ENCODE measurements at regions not wholly inside any gene's neighbourhood (a gene's known extent, or its start where the extent isn't known, plus 50 kb on each side); places are given as distances from the start of the nearest gene placed in this dataset.

DNA sequence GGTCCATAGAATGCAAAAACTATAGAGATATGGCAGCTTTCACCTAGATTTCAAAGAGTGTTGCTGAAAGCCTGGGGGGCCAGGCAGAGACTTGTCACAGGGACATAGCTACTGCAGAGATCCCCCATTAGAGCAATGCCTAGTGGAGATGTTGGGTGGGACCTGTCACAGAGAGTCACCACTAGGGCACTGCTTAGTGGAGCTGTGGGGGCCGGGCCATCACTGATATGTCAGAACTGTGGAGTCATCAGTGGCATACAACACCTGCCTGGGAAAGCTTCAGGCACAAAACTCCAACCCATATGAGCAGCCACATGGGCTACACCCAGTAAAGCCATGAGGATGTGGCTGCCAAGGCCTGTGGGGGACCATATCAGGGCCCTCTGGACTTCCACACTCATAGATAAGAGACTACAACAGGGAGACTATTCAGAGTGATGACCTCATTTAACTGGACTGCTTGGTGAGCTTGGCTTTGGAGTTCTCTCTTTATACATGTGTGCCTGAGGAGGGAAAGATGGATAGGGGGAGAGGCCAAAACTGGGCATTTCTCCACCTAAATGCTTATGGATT is 176.3 kb downstream of the ZNF621 start:
- no peak for DNase-seq (ENCODE audit: low spot score)

GRCh38 chr3:40704224-40704623 is 179.5 kb downstream of the ZNF621 start:
- no peak for DNase-seq (ENCODE audit: low spot score)

DNA sequence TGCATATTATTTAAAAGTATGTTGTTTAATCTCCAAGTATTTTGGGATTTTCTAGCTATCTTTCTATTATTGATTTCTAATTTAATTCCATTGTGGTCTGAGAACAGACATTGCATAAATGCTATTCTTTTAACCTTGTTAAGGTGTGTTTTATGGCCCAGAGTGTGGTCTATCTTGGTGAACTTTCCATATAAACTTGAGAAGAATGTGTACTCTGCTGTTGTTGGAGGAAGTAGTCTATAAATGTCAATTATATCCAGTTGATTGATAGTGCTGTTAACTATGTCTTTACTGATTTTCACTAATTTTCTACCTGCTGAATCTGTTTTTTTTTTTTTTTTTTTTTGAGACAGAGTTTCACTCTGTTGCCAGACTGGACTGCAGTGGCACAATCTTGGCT is 180.9 kb downstream of the ZNF621 start:
- no peak for DNase-seq (ENCODE audit: low spot score)

GRCh38 chr3:40713306-40713705 is 188.5 kb downstream of the ZNF621 start:
- DNase-seq (ENCODE audit: low spot score) = no peak

GRCh38 chr3:40713795-40714194 is 189.0 kb downstream of the ZNF621 start:
- DNase-seq (ENCODE audit: low spot score) = no peak

- no peak for DNase-seq (ENCODE audit: low spot score)
These were observed 190.1 kb downstream of the ZNF621 start for GRCh38 chr3:40714771-40715345.

GRCh38 chr3:40715551-40715950 is 190.8 kb downstream of the ZNF621 start:
- DNase-seq (ENCODE audit: low spot score) = no peak

- no peak for DNase-seq (ENCODE audit: low spot score)
These were observed 192.7 kb downstream of the ZNF621 start for GRCh38 chr3:40717471-40717870.

DNA sequence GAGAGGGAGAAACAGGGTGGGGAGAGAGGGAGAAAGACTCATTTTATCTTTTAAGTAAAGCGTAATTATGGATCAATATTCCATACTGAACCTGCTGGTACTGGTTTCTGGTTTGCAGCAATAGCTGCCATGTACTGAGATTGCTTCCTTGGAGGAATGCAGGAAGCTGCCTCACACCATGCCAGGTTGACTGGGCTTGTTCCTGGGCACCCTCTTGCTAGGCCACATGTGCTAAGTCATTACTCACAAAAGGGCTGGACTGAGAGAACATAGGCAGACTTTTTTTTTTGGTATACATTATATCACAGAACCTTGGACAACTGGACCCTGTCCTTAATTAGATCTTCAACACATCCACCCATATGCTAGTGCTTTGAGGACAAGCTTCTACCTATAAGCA is 193.4 kb downstream of the ZNF621 start:
- DNase-seq (ENCODE audit: low spot score) = no peak

GRCh38 chr3:40718681-40719080 is 193.9 kb downstream of the ZNF621 start:
- no peak for DNase-seq (ENCODE audit: low spot score)

DNA sequence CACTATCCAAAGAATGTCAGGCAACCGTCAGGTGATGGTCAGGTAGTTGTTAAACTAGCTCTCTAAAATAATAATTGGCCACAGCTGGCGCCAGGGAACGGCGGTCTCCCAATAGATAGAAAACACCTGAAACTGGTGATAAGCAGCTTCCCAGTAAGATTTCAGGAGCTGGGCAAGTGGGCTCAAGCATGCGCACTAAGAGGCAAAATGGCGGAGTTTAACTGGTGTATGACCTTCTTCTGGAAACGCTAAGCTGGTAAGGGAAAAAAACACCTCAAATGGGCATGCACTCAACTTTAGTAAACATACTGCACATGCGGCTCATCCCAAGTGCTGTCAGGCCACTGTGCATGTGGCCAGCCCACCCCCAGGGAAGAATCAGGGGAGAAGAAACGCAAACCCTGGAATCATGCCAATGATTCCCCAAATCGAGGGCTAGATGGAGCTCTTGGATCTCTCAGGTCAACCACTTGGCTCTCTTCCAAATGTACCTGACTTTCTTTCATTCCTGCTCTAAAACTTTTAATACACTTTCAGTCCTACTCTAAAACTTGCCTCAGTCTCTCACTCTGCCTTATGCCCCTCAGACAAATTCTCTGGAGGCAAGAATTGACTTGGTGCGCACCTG is 195.0 kb downstream of the ZNF621 start:
- no peak for DNase-seq (ENCODE audit: low spot score)

- DNase-seq (ENCODE audit: low spot score) = no peak
These were observed 195.6 kb downstream of the ZNF621 start for GRCh38 chr3:40720341-40720740.

DNA sequence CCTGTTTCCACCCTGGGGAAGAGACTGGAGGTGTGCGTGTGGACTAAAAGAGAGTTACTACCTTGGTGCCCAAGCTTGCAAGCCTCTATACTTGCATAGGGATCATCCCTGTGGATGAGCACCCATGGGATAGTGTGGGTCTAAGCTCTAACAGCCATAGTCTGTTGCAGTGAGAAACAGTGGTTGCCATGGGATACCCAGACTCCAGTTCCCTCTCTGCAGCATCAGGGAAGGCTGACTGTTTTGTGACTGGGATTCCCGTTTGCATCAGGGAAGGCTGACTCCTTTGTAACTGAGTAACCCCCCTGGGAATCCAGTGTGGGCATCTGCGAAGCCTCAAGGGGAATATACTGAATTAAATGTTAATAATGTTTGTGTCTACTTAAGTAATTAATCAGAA is 196.1 kb downstream of the ZNF621 start:
- no peak for DNase-seq (ENCODE audit: low spot score)

- DNase-seq (ENCODE audit: low spot score) = no peak
These were observed 198.4 kb downstream of the ZNF621 start for GRCh38 chr3:40723083-40723660.

- DNase-seq (ENCODE audit: low spot score) = no peak
These were observed 200.3 kb downstream of the ZNF621 start for GRCh38 chr3:40725031-40725430.

DNA sequence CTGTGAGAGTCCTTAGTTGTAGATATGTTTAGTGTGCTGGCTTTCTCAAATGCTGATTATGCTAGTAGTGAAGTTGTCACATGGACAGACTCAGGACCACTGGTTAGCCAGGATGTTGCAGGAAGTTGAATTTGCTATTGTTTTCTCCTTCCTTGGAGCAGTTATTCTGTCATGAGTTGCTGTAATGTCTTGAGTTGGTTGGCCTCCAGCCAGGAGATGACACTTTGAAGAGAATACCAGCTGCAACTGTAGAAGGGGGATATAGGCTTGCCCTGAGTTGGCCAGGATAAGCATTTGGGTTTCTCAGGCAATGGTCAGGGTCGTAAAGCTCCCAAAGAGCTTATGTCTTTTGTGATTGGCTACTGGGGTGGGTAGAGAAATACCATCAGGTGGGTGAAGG is 206.7 kb downstream of the ZNF621 start:
- DNase-seq (ENCODE audit: low spot score) = no peak

DNA sequence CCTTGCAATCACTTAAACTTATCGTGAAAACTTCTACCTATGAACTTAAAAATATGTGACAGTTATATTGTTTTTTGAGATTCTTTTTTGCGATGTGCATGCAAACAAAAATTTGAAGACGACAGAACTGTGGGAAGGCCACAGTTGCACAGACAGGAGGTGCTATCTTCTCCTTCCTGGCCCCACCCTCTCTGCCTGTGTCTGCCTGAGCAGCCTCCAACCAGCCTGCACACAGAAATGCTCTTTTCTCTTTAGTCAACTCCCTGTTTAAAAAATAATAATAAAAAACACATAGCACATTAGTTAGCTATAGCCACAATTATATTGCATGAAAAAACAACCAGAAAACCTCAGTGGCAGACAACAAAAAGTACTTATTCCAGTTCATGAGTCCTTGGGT is 212.2 kb downstream of the ZNF621 start:
- DNase-seq (ENCODE audit: low spot score) = no peak

- DNase-seq (ENCODE audit: low spot score) = no peak
These were observed 212.6 kb downstream of the ZNF621 start for GRCh38 chr3:40737343-40737742.

GRCh38 chr3:40739971-40740370 is 215.2 kb downstream of the ZNF621 start:
- no peak for DNase-seq (ENCODE audit: low spot score)

DNA sequence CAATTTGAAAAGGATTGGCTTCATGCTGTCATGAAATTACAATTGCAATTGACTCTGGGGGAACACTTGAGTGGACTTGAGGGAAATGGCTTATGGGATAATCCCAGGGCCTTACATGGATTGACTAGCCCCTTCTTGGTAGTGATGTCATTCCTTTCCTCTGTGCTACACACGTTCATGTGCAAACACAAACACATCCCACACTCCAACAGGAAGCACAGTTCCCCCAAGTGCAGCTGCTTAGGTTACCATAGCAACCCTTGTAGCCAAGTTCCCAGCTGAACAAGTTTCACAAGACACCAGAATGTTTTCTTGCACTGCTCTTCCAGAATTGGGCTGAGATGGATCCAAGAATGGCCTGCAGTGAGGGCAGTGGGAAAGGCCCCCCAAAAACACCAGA is 217.0 kb downstream of the ZNF621 start:
- no peak for DNase-seq (ENCODE audit: low spot score)

GRCh38 chr3:40745381-40746106 is 220.8 kb downstream of the ZNF621 start:
- DNase-seq (ENCODE audit: low spot score) = no peak

- no peak for DNase-seq (ENCODE audit: low spot score)
These were observed 226.9 kb downstream of the ZNF621 start for GRCh38 chr3:40751666-40752065.

DNA sequence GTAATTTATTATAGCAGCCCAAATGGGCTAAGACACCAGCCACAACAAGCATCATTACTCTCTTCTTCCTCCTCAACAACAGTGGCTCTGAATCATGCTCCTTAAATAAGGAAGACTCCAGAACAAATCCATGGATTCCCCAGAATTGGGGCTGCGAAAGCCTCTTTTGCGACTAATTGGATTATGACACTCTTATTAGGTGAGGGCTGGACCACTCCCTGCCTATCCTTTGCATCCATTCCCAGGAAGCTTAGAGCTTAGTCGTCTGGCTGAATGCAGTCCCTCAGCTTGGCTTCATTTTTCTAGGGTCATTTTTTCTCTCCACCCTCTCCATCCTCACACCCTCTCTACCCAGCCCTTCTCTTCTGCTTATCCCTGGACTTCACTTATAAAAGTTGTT is 227.7 kb downstream of the ZNF621 start:
- DNase-seq (ENCODE audit: low spot score) = no peak

Measured in activated CD4-positive, alpha-beta T cell treated with anti-CD3 and anti-CD28 coated beads, Interleukin-2, Interleukin-4, amounts not matched to agents 100 ng/mL and 50 ng/mL, durations not matched to agents 16 hours and 8 hours (primary cell).